ACHN (cell line): ENCODE measurements at regions not wholly inside any gene's neighbourhood (a gene's known extent, or its start where the extent isn't known, plus 50 kb on each side); places are given as distances from the start of the nearest gene placed in this dataset.
"Not testable (repeated sequence)": the region's sequence is repeated elsewhere in the genome, so short reads cannot be mapped to it uniquely, and the experiment has no call there.

Experiments
- DNase-seq: peaks from one replicate; pipeline ENCODE4 v3.0.0-alpha.2; 2015
- in situ Hi-C: cut with HindIII; loops from 2 replicates; pipeline ENCODE4 v1.10.0; 2017; ENCODE audit warnings: low sequenced_read_pairs, low pct_ligation_motif_present, low pct_unique_long_range_greater_than_20kb

DNA sequence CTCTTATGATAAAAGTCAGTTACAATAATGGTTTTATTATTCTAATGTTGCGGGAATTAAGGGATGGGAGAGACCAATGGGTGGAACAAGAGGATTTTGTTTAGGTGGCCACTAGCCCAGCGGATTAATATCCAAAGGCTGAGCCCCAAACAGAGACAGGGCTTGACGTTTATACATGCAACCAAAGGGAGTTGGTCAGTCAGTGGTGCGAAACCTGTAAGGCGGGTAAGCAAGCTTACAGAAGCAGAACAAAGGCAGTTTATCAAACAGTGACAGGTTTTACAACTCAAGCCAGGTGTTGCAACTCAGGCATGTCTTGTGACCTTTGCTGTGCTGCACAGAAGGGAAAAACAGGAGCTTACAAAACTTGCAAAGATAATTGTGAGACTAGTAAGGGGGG is 622.9 kb upstream of the MBL2 start:
- no peak for DNase-seq
- in situ Hi-C loops, result no loop called here

GRCh38 chr10:53387562-53387961 is 615.0 kb upstream of the MBL2 start:
- in situ Hi-C loops, result no loop called here
- no peak for DNase-seq

GRCh38 chr10:53382543-53382942 is 610.0 kb upstream of the MBL2 start:
- DNase-seq, result no peak
- in situ Hi-C loops, result no loop called here

DNA sequence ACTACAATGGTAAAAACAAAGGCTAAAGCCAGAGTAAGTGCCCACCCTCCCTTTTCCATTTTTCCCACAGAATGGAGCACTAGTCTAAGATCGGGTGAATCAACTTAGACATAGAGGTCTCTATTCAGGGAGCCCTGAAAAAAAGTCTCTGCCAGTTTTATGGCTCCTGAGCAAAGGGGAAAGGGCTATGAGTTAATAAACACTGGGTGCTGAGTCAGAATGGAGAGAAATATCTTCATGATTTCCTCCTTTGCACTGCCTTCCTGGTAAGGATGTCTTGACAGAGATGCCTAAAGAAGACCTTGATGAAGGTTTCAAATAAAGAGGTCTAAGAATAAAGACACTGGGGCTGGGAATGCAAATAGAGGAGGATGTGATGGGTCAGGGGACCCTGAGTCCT is 607.4 kb upstream of the MBL2 start:
- in situ Hi-C loops, result no loop called here
- peak; percentile 21 for DNase-seq

GRCh38 chr10:53370347-53370746 is 597.8 kb upstream of the MBL2 start:
- no peak for DNase-seq
- in situ Hi-C loops, result no loop called here

- in situ Hi-C loops, result no loop called here
- DNase-seq, result no peak
Observed at GRCh38 chr10:53361936-53362335, 589.4 kb upstream of the MBL2 start.

- no peak for DNase-seq
- in situ Hi-C loops, result no loop called here
Observed at GRCh38 chr10:53361281-53361680, 588.7 kb upstream of the MBL2 start.

- DNase-seq, in situ Hi-C loops: not testable (repeated sequence)
Observed at GRCh38 chr10:53358978-53359377, 586.4 kb upstream of the MBL2 start.

DNA sequence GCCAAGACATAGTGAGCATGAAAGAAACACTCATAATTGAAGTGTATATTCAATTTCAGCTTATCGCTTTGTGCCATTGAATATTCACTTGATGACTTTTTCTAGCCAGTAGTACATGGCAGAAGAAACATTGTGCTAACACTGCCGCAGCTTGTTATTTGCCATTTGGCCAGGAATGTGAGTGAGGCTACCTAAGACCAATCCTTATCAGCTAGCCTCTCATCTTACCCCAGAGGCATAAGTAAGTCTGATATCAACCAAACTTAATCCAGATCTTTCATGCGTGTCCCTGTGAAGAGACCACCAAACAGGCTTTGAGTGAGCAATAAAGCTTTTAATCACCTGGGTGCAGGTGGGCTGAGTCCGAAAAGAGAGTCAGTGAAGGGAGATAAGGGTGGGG is 586.0 kb upstream of the MBL2 start:
- in situ Hi-C loops, result no loop called here
- DNase-seq, result no peak

- DNase-seq, result no peak
- in situ Hi-C loops, result no loop called here
Observed at GRCh38 chr10:53357587-53357986, 585.0 kb upstream of the MBL2 start.

DNA sequence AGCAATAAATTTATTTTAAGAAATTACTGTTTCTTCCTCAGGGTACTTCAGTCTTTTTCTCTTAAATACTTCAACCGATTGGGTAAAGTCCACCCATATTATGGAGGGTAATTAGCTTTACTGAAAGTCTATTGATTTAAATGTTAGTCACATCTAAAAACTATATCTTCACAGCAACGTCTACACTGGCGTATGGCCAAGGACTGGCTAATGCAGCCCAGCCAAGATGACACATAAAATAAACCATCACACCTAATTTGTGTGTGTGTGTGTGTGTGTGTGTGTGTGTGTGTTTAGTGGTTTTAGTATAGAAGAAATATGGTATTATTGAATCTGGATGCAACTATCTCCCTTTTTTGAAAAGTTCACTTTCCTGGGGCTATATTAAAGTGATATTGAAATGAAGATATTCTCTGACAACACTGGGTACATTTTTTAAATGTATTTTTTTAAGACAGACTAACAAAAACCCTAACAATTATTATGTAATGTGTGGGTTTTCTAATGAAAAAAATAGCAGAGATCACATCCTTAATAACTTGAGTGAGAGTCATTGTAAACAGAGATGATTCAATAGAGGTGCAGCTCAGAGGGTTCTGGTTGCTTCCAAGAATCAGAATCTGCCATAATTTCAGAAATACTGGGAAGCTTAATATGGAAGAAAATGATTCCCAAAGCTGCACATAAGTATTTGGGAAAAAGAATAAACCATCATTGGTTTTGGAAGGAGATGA is 584.2 kb upstream of the MBL2 start:
- in situ Hi-C loops, result no loop called here
- DNase-seq, result no peak

GRCh38 chr10:53342531-53342930 is 569.9 kb upstream of the MBL2 start:
- DNase-seq, in situ Hi-C loops: not testable (repeated sequence)

GRCh38 chr10:53338199-53338598 is 565.6 kb upstream of the MBL2 start:
- in situ Hi-C loops, DNase-seq: not testable (repeated sequence)

DNA sequence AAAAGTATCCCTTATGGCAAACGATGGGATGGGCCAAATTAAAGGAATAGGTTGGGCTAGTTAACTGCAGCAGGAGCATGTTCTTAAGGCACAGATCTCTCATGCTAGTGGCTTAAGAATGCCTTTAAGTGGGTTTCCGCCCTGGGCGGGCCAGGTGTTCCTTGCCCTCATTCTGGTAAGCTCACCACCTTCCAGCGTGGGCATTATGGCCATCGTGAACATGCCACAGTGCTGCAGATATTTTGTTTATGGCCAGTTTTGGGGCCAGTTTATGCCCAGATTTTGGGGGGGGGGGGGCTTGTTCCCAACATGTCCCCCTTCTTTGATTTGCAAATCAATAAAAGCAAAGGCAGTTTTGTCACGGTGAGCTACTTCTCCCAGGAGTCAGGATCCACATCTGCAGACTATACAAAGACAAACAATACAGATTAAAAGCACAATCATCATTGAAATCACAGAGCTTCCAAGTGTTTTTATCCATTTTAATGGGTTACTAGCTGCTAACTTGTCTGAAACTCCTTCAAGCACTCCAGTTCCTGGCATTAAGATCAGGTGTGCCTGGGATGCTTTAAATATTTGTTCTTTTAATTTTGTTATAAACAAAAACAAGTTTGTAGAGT is 563.3 kb upstream of the MBL2 start:
- in situ Hi-C loops, DNase-seq: not testable (repeated sequence)

DNA sequence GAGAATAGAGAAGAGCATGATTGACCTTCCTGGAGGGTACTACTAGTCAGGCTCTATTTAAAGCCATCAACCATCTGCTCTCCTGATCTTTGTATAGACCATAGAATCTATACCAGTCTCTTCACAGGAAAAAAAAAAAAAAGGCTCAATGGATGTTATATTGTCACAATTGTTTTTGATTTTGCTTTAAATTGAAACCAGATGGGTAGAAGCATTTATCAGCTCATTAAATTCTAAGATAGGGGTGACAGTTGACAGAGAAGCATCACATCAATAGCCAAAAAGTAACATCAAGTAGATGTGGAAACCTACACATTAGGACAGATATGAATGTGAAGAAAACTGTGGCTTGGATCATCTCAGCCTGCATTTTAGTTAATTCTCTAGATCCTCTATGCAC is 558.9 kb upstream of the MBL2 start:
- in situ Hi-C loops, result no loop called here
- DNase-seq, result no peak

GRCh38 chr10:53326401-53327305 is 554.1 kb upstream of the MBL2 start:
- in situ Hi-C loops, result not testable (repeated sequence)

GRCh38 chr10:53325066-53325465 is 552.5 kb upstream of the MBL2 start:
- no peak for DNase-seq
- in situ Hi-C loops, result no loop called here

More at GRCh38 chr10:53326401-53327305, 554.1 kb upstream of the MBL2 start:
- not testable (repeated sequence) for DNase-seq

DNA sequence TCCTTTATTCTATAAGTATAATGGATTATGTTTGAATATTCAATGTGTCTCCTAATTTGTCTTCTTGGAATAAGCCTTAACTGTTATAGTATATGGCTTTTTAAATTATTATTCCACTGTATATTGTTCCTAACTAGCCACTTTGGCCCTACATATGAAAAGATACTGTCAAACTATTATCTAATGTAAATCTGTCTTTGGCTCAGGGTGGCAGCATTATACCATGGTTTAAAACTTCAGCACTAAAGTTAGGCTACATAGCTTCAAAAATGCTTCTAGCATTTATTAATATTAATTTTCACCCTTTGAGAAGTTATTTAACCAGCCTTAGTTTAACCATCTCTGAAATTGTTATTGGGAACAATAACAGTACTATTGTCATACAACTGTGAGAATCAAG is 543.1 kb upstream of the MBL2 start:
- in situ Hi-C loops, result no loop called here

GRCh38 chr10:53314876-53315275 is 542.3 kb upstream of the MBL2 start:
- in situ Hi-C loops, result no loop called here
- peak; percentile 99 for DNase-seq

More for the DNA sequence above, 543.1 kb upstream of the MBL2 start:
- DNase-seq, result peak; percentile 59
